HepG2 (cell line): ENCODE measurements at regions not wholly inside any gene's neighbourhood (a gene's known extent, or its start where the extent isn't known, plus 50 kb on each side); places are given as distances from the start of the nearest gene placed in this dataset.
A peak's percentile ranks its signal among the peaks of the same experiment; 100 is the strongest.

Experiments
- BCL6 ChIP-seq: IDR thresholded peaks from 2 replicates; pipeline ENCODE4 v1.6.1; 2016; ENCODE audit warnings: missing genetic modification reagents, missing compliant biosample characterization
- FOXP1 ChIP-seq, 2 experiments: fragments of 450-650 bp in 1 of 2; IDR thresholded peaks; 2 replicates each; pipeline ENCODE4 v1.6.1; 2017 to 2018; ENCODE audit warnings: antibody characterized with exemption in 1 of 2
- HMG20A ChIP-seq: IDR thresholded peaks from 2 replicates; pipeline ENCODE4 v1.6.1; 2016; ENCODE audit warnings: borderline replicate concordance
- IRX3 ChIP-seq: sonication (generic); formaldehyde crosslinking; IDR thresholded peaks from 2 replicates; pipeline ENCODE4 v1.8.1; 2023; ENCODE audit warnings: mild to moderate bottlenecking, low read depth, missing genetic modification reagents, borderline replicate concordance
- NFE2L1 ChIP-seq: sonication (generic); formaldehyde crosslinking; IDR thresholded peaks from 2 replicates; pipeline ENCODE4 v1.4.0; 2020; ENCODE audit warnings: missing genetic modification reagents, mild to moderate bottlenecking, borderline replicate concordance
- NFKB2 ChIP-seq: sonication (generic); formaldehyde crosslinking; IDR thresholded peaks from 2 replicates; pipeline ENCODE4 v1.4.0; 2020; ENCODE audit warnings: missing genetic modification reagents, borderline replicate concordance
- NR2F6 ChIP-seq, 2 experiments: IDR thresholded peaks; 2 replicates each; pipeline ENCODE4 v1.6.1; 2016; ENCODE audit warnings: antibody characterized with exemption in 1 of 2, mild to moderate bottlenecking in 1 of 2
- RNF2 ChIP-seq: fragments of 450-650 bp; conservative IDR thresholded peaks from 2 replicates; pipeline ENCODE4 v1.6.1; 2016; ENCODE audit warnings: low read depth
- SALL1 ChIP-seq: sonication (generic); formaldehyde crosslinking; IDR thresholded peaks from 2 replicates; pipeline ENCODE4 v1.8.0; 2022; ENCODE audit warnings: mild to moderate bottlenecking, missing genetic modification reagents
- SP140L ChIP-seq: sonication (generic); formaldehyde crosslinking; IDR thresholded peaks from 2 replicates; pipeline ENCODE4 v1.4.0; 2020; ENCODE audit warnings: missing genetic modification reagents, borderline replicate concordance
- SRSF4 ChIP-seq: fragments of 200-400 bp; formaldehyde crosslinking; IDR thresholded peaks from one replicate; pipeline ENCODE4 v1.6.1; 2018; ENCODE audit warnings: mild to moderate bottlenecking, low read depth, low read length, moderate library complexity; ENCODE audit not compliant: poor library complexity, severe bottlenecking
- ZNF180 ChIP-seq: sonication (generic); formaldehyde crosslinking; IDR thresholded peaks from 2 replicates; pipeline ENCODE4 v1.4.0; 2020; ENCODE audit warnings: low read depth, missing genetic modification reagents, borderline replicate concordance
- ZNF276 ChIP-seq: sonication (generic); formaldehyde crosslinking; IDR thresholded peaks from 2 replicates; pipeline ENCODE4 v1.4.0; 2020; ENCODE audit warnings: mild to moderate bottlenecking, low read depth, missing genetic modification reagents
- ZNF367 ChIP-seq: sonication (generic); formaldehyde crosslinking; IDR thresholded peaks from 2 replicates; pipeline ENCODE4 v1.4.0; 2020; ENCODE audit warnings: missing genetic modification reagents, borderline replicate concordance
- ZNF503 ChIP-seq: sonication (generic); formaldehyde crosslinking; IDR thresholded peaks from 2 replicates; pipeline ENCODE4 v1.4.0; 2020; ENCODE audit warnings: missing genetic modification reagents
- ZNF576 ChIP-seq: sonication (generic); formaldehyde crosslinking; IDR thresholded peaks from 2 replicates; pipeline ENCODE4 v1.4.0; 2020; ENCODE audit warnings: mild to moderate bottlenecking, missing genetic modification reagents
- ZNF646 ChIP-seq: sonication (generic); formaldehyde crosslinking; IDR thresholded peaks from 2 replicates; pipeline ENCODE4 v1.9.0; 2021; ENCODE audit warnings: mild to moderate bottlenecking, missing genetic modification reagents
- ZNF768 ChIP-seq: sonication (generic); formaldehyde crosslinking; IDR thresholded peaks from 2 replicates; pipeline ENCODE4 v1.4.0; 2020; ENCODE audit warnings: missing genetic modification reagents
- ZNF790 ChIP-seq: sonication (generic); formaldehyde crosslinking; IDR thresholded peaks from 2 replicates; pipeline ENCODE4 v1.8.0; 2022; ENCODE audit warnings: missing genetic modification reagents, mild to moderate bottlenecking, borderline replicate concordance

GRCh38 chr10:28807760-28808613 is 130.7 kb downstream of the BAMBI start (continued):
- TF ChIP-seq IRX3 (CRISPR knock-in tag) (no peak), ZNF276 (no peak), NFE2L1 (CRISPR knock-in tag) (no peak), SALL1 (CRISPR knock-in tag) (peak; percentile 36; the same call in 1 of the 2 replicates), HMG20A (CRISPR knock-in tag) (0 out of 2 replicates have a peak, but pooled peaks have one; percentile 34), FOXP1 (IDR thresholded peaks at IDR 0.05) (no peak), FOXP1 (CRISPR knock-in tag; IDR thresholded peaks at IDR 0.05) (no peak), ZNF790 (CRISPR knock-in tag) (no peak), NFKB2 (CRISPR knock-in tag) (no peak), ZNF180 (CRISPR knock-in tag) (no peak), SRSF4 (no peak), ZNF367 (CRISPR knock-in tag) (no peak), BCL6 (CRISPR knock-in tag) (peak; percentile 5; the same call in 1 of the 2 replicates), ZNF503 (CRISPR knock-in tag) (0 out of 2 replicates have a peak, but pooled peaks have one; percentile 42), ZNF646 (CRISPR knock-in tag) (no peak), RNF2 (no peak), ZNF576 (CRISPR knock-in tag) (no peak), SP140L (CRISPR knock-in tag) (no peak), ZNF768 (no peak), NR2F6 (IDR thresholded peaks at IDR 0.05) (no peak), NR2F6 (CRISPR knock-in tag; IDR thresholded peaks at IDR 0.05) (peak; percentile 45; the same call in 1 of the 2 replicates)
